K562 (cell line): ENCODE measurements at regions not wholly inside any gene's neighbourhood (a gene's known extent, or its start where the extent isn't known, plus 50 kb on each side); places are given as distances from the start of the nearest gene placed in this dataset.

Experiments
- ARID3B ChIP-seq: fragments of 250-450 bp; sonication (Bioruptor Pico); IDR thresholded peaks from 2 replicates; pipeline ENCODE4 v1.4.0; 2020; ENCODE audit warnings: borderline replicate concordance
- CBFA2T3 ChIP-seq: fragments of 450-650 bp; IDR thresholded peaks from 2 replicates; pipeline ENCODE4 v1.6.1; 2017
- CBX5 ChIP-seq: IDR thresholded peaks from 2 replicates; pipeline ENCODE4 v1.6.1; 2014; ENCODE audit warnings: low read depth, borderline replicate concordance
- CCAR2 ChIP-seq: fragments of 200-400 bp; formaldehyde crosslinking; IDR thresholded peaks from 2 replicates; pipeline ENCODE4 v1.6.1; 2017; ENCODE audit warnings: mild to moderate bottlenecking, low read depth, low read length
- ETS1 ChIP-seq: conservative IDR thresholded peaks from 2 replicates; pipeline ENCODE4 v1.6.1; 2011; ENCODE audit warnings: low read depth, mild to moderate bottlenecking, low read length; ENCODE audit not compliant: control insufficient read depth
- FOS ChIP-seq: IDR thresholded peaks from 3 replicates; pipeline ENCODE4 v1.6.1; 2011; ENCODE audit not compliant: insufficient read length; ENCODE audit errors: extremely low read depth
- HOMEZ ChIP-seq: fragments of 250-450 bp; sonication (Bioruptor Pico); IDR thresholded peaks from 2 replicates; pipeline ENCODE4 v1.4.0; 2020; ENCODE audit warnings: mild to moderate bottlenecking, moderate library complexity
- KAT2B ChIP-seq: IDR thresholded peaks from one replicate; pipeline ENCODE4 v1.6.1; 2012; ENCODE audit warnings: low read depth, mild to moderate bottlenecking, control low read depth, inconsistent platforms, low read length, moderate library complexity
- L3MBTL2 ChIP-seq: fragments of 450-650 bp; IDR thresholded peaks from 2 replicates; pipeline ENCODE4 v1.6.1; 2016; ENCODE audit warnings: mild to moderate bottlenecking, moderate library complexity
- MEIS2 ChIP-seq: fragments of 450-650 bp; IDR thresholded peaks from 2 replicates; pipeline ENCODE4 v1.6.1; 2014; ENCODE audit warnings: mild to moderate bottlenecking; ENCODE audit not compliant: partially characterized antibody
- SNAPC5 ChIP-seq: fragments of 250-450 bp; sonication (Bioruptor Pico); IDR thresholded peaks from 2 replicates; pipeline ENCODE4 v1.8.0; 2021; ENCODE audit warnings: moderate library complexity, mild to moderate bottlenecking, inconsistent platforms
- SP2 ChIP-seq: IDR thresholded peaks from 2 replicates; pipeline ENCODE4 v1.6.1; 2011; ENCODE audit warnings: mild to moderate bottlenecking, low read depth, low read length, moderate library complexity; ENCODE audit not compliant: poor library complexity, severe bottlenecking; ENCODE audit errors: extremely low read depth
- TAL1 ChIP-seq: fragments of 450-650 bp; IDR thresholded peaks from 2 replicates; pipeline ENCODE4 v1.6.1; 2016; ENCODE audit warnings: mild to moderate bottlenecking
- TCF3 ChIP-seq: sonication (generic); formaldehyde crosslinking; IDR thresholded peaks from 2 replicates; pipeline ENCODE4 v1.4.0; 2020; ENCODE audit warnings: mild to moderate bottlenecking, missing genetic modification reagents
- TSC22D4 ChIP-seq: fragments of 450-650 bp; IDR thresholded peaks from 2 replicates; pipeline ENCODE4 v1.6.1; 2016; ENCODE audit warnings: missing genetic modification characterization, missing biosample characterization, control low read depth
- ZFP91 ChIP-seq: sonication (generic); formaldehyde crosslinking; IDR thresholded peaks from 2 replicates; pipeline ENCODE4 v1.8.0; 2022; ENCODE audit warnings: mild to moderate bottlenecking, missing genetic modification reagents
- TF ChIP-seq, protein P1 (sequence below): fragments of 250-450 bp; sonication (Bioruptor Pico); IDR thresholded peaks from 2 replicates; pipeline ENCODE4 v1.8.0; 2021; ENCODE audit warnings: moderate library complexity, mild to moderate bottlenecking, inconsistent platforms
- TF ChIP-seq, protein P2 (sequence below), 2 experiments: IDR thresholded peaks; 2 replicates each; pipeline ENCODE4 v1.6.1; 2011; ENCODE audit warnings: borderline replicate concordance in 1 of 2, control low read depth in 1 of 2, low read depth in 1 of 2, low read length in 1 of 2, mild to moderate bottlenecking in 1 of 2, mixed read lengths in 1 of 2, moderate library complexity in 1 of 2; ENCODE audit not compliant: insufficient read depth in 1 of 2, insufficient read length in 1 of 2, poor library complexity in 1 of 2, severe bottlenecking in 1 of 2; ENCODE audit errors: extremely low read depth in 1 of 2

- peak; percentile 81 for TF ChIP-seq ZFP91
- peak; percentile 76 for TF ChIP-seq CBFA2T3
- no peak for TF ChIP-seq CBX5
- no peak for TF ChIP-seq FOS
- TF ChIP-seq SP2 = no peak
- TF ChIP-seq ARID3B (CRISPR knock-in tag) = no peak
- no peak for TF ChIP-seq KAT2B
- TF ChIP-seq TSC22D4 (tag) = no peak
- no peak for TF ChIP-seq SNAPC5 (CRISPR knock-in tag)
- peak; percentile 83 for TF ChIP-seq MEIS2
- TF ChIP-seq L3MBTL2 = 0 out of 2 replicates have a peak, but pooled peaks have one; percentile 20
- TF ChIP-seq TAL1 = peak; percentile 55; the same call in 1 of the 2 replicates
- TF ChIP-seq ETS1 = no peak
- no peak for TF ChIP-seq HOMEZ (CRISPR knock-in tag)
- TF ChIP-seq CCAR2 = no peak
- peak; percentile 66 for TF ChIP-seq TCF3 (CRISPR knock-in tag)
- TF ChIP-seq, protein P1, sequence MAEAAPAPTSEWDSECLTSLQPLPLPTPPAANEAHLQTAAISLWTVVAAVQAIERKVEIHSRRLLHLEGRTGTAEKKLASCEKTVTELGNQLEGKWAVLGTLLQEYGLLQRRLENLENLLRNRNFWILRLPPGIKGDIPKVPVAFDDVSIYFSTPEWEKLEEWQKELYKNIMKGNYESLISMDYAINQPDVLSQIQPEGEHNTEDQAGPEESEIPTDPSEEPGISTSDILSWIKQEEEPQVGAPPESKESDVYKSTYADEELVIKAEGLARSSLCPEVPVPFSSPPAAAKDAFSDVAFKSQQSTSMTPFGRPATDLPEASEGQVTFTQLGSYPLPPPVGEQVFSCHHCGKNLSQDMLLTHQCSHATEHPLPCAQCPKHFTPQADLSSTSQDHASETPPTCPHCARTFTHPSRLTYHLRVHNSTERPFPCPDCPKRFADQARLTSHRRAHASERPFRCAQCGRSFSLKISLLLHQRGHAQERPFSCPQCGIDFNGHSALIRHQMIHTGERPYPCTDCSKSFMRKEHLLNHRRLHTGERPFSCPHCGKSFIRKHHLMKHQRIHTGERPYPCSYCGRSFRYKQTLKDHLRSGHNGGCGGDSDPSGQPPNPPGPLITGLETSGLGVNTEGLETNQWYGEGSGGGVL (CRISPR knock-in tag) = no peak
- TF ChIP-seq, protein P2, sequence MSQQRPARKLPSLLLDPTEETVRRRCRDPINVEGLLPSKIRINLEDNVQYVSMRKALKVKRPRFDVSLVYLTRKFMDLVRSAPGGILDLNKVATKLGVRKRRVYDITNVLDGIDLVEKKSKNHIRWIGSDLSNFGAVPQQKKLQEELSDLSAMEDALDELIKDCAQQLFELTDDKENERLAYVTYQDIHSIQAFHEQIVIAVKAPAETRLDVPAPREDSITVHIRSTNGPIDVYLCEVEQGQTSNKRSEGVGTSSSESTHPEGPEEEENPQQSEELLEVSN (IDR thresholded peaks at IDR 0.05; ENCODE audit: borderline replicate concordance in 1 of 2, extremely low read depth in 1 of 2, insufficient read depth in 1 of 2, insufficient read length in 1 of 2, low read depth in 1 of 2, low read length in 1 of 2, poor library complexity in 1 of 2, severe bottlenecking in 1 of 2) = no peak
Observed at GRCh38 chr2:195532628-195533271, 124.3 kb upstream of the SLC39A10 start (continued).
